Cardiac fibroblast (primary cell): ENCODE measurements at regions not wholly inside any gene's neighbourhood (a gene's known extent, or its start where the extent isn't known, plus 50 kb on each side); places are given as distances from the start of the nearest gene placed in this dataset.

Experiments used
- DNase-seq, 2 donors: peaks; one replicate each; pipeline versions ENCODE4 v3.0.0 to v3.0.0-alpha.2; 2010; ENCODE audit warnings: low read depth in 2 of 2
- H3K4me3 ChIP-seq, 2 donors: replicated peaks in 1 of 2; 1 replicate in 1 of 2; 2 replicates in 1 of 2; pipeline ENCODE4 v1.5.1; 2011; ENCODE audit warnings: low read depth in 2 of 2, low read length in 2 of 2, mild to moderate bottlenecking in 2 of 2, moderate library complexity in 1 of 2
- TF ChIP-seq, protein P1 (sequence below): IDR thresholded peaks from one replicate; pipeline ENCODE4 v1.5.1; 2011; ENCODE audit warnings: low read depth, mild to moderate bottlenecking, low read length, inconsistent platforms

GRCh38 chrX:37946197-37946596 lies 60.2 kb upstream of the SYTL5 start:
- TF ChIP-seq, protein P1, sequence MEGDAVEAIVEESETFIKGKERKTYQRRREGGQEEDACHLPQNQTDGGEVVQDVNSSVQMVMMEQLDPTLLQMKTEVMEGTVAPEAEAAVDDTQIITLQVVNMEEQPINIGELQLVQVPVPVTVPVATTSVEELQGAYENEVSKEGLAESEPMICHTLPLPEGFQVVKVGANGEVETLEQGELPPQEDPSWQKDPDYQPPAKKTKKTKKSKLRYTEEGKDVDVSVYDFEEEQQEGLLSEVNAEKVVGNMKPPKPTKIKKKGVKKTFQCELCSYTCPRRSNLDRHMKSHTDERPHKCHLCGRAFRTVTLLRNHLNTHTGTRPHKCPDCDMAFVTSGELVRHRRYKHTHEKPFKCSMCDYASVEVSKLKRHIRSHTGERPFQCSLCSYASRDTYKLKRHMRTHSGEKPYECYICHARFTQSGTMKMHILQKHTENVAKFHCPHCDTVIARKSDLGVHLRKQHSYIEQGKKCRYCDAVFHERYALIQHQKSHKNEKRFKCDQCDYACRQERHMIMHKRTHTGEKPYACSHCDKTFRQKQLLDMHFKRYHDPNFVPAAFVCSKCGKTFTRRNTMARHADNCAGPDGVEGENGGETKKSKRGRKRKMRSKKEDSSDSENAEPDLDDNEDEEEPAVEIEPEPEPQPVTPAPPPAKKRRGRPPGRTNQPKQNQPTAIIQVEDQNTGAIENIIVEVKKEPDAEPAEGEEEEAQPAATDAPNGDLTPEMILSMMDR, result no peak
- no peak overlapping the region for H3K4me3 ChIP-seq
- DNase-seq, result no peak

DNA sequence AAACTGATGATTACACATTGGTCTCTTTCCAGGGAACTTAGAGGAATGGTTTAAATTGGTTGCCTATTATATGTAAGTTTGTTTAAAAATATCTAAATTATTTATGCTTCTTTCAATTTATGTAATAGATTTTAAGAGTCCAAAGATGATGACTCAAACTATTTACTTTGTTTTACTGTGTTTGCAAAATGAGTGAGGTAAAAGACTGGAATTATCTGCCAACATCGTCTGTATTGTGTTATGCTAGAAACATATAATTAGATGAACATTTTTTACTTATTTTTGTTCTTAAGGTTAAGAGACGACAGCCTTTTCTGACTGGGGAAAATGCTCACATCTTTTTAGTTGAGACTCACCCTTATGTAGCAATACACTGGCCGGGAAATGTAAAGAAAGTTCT lies 51.1 kb upstream of the SYTL5 start:
- H3K4me3 ChIP-seq, result no peak overlapping the region
- no peak for DNase-seq
- TF ChIP-seq, protein P1, result no peak

GRCh38 chrX:37956223-37956622 lies 50.1 kb upstream of the SYTL5 start:
- TF ChIP-seq, protein P1, result no peak
- no peak for DNase-seq
- no peak overlapping the region for H3K4me3 ChIP-seq
